IMR-90 (cell line): ENCODE measurements at regions not wholly inside any gene's neighbourhood (a gene's known extent, or its start where the extent isn't known, plus 50 kb on each side); places are given as distances from the start of the nearest gene placed in this dataset.
"Not testable (repeated sequence)": the region's sequence is repeated elsewhere in the genome, so short reads cannot be mapped to it uniquely, and the experiment has no call there.

Experiments used
- ATAC-seq: fragments of 200-7000 bp; cut with Tn5 transposase; 2 replicates; pipeline ENCODE4 v1.9.1; 2020; ENCODE audit warnings: low read depth, mild to moderate bottlenecking, moderate library complexity
- BruUV-seq: library from RNA; stranded (reverse); fragments of 400-500 nt; replicated peaks from 2 replicates; lab custom pipeline; 2021; lab: Mats Ljungman, UMichigan
- CTCF ChIA-PET: fragments of 300-600 bp; formaldehyde crosslinking; extraction: SDS; loops from one replicate; lab custom pipeline; 2021; ENCODE audit warnings: antibody characterized with exemption; lab: Yijun Ruan, JAX
- POLR2A ChIA-PET: fragments of 300-600 bp; sonication (Branson Sonifier 250); formaldehyde crosslinking; loops from one replicate; lab custom pipeline; 2022; ENCODE audit warnings: antibody characterized with exemption; ENCODE audit not compliant: unreplicated experiment; lab: Charles Lee
- DNase-seq: peaks from one replicate; pipeline ENCODE4 v3.0.0; 2013
- H2AFZ ChIP-seq: replicated peaks from 2 replicates; pipeline ENCODE3; 2013; ENCODE audit warnings: low read length, mild to moderate bottlenecking; ENCODE audit not compliant: poor library complexity
- H2AK5ac ChIP-seq: 2 replicates; pipeline ENCODE4 v1.6.1; 2013; ENCODE audit warnings: low read depth, low read length, inconsistent platforms
- H2AK9ac ChIP-seq: replicated peaks from 2 replicates; pipeline ENCODE3; 2013; ENCODE audit warnings: mild to moderate bottlenecking, low read depth, low read length, moderate library complexity; ENCODE audit not compliant: poor library complexity
- H2BK120ac ChIP-seq: 2 replicates; pipeline ENCODE4 v1.6.1; 2013; ENCODE audit warnings: low read depth, low read length, inconsistent platforms
- H2BK15ac ChIP-seq: 3 replicates; pipeline ENCODE4 v1.6.1; 2013; ENCODE audit warnings: low read depth, low read length, inconsistent platforms
- H2BK20ac ChIP-seq: 2 replicates; pipeline ENCODE4 v1.6.1; 2013; ENCODE audit warnings: low read depth, mild to moderate bottlenecking, inconsistent platforms, low read length, moderate library complexity
- H2BK5ac ChIP-seq: 2 replicates; pipeline ENCODE4 v1.6.1; 2013; ENCODE audit warnings: mild to moderate bottlenecking, low read depth, low read length, inconsistent platforms; ENCODE audit not compliant: poor library complexity, severe bottlenecking
- H3K14ac ChIP-seq: replicated peaks from 2 replicates; pipeline ENCODE4 v1.6.1; 2013; ENCODE audit warnings: low read depth, low read length, inconsistent platforms
- H3K18ac ChIP-seq: 2 replicates; pipeline ENCODE4 v1.6.1; 2013; ENCODE audit warnings: low read depth, low read length, control low read depth
- H3K23ac ChIP-seq: 2 replicates; pipeline ENCODE4 v1.6.1; 2013; ENCODE audit warnings: low read depth, low read length, inconsistent platforms
- H3K27ac ChIP-seq: 2 replicates; pipeline ENCODE4 v1.5.1; 2013; ENCODE audit warnings: mild to moderate bottlenecking, control low read depth, low read length; ENCODE audit not compliant: insufficient read depth
- H3K27me3 ChIP-seq: 2 replicates; pipeline ENCODE4 v1.6.1; 2013; ENCODE audit warnings: low read length; ENCODE audit not compliant: control insufficient read depth, insufficient read depth
- H3K36me3 ChIP-seq: 2 replicates; pipeline ENCODE4 v1.6.1; 2013; ENCODE audit warnings: low read length, mixed read lengths; ENCODE audit not compliant: control insufficient read depth, insufficient read depth
- H3K4ac ChIP-seq: 2 replicates; pipeline ENCODE4 v1.6.1; 2013; ENCODE audit warnings: low read depth, low read length, inconsistent platforms
- H3K4me1 ChIP-seq: 2 replicates; pipeline ENCODE4 v1.6.1; 2013; ENCODE audit warnings: low read length, mixed read lengths; ENCODE audit not compliant: control insufficient read depth, insufficient read depth
- H3K4me2 ChIP-seq: 2 replicates; pipeline ENCODE4 v1.6.1; 2013; ENCODE audit warnings: low read depth, mild to moderate bottlenecking, control low read depth, low read length, moderate library complexity
- H3K4me3 ChIP-seq: 2 replicates; pipeline ENCODE4 v1.5.1; 2013; ENCODE audit warnings: low read depth, mild to moderate bottlenecking, control low read depth, low read length, moderate library complexity; ENCODE audit not compliant: insufficient read depth
- H3K56ac ChIP-seq: 2 replicates; pipeline ENCODE4 v1.6.1; 2013; ENCODE audit warnings: low read length, inconsistent platforms; ENCODE audit not compliant: insufficient read depth; ENCODE audit errors: extremely low read depth
- H3K79me1 ChIP-seq, 2 experiments: 2 replicates each; pipeline ENCODE4 v1.6.1; 2013; ENCODE audit warnings: low read length in 2 of 2, inconsistent platforms in 1 of 2, low read depth in 1 of 2
- H3K9ac ChIP-seq: 2 replicates; pipeline ENCODE4 v1.6.1; 2013; ENCODE audit warnings: low read depth, low read length, control low read depth
- H3K9me1 ChIP-seq: 2 replicates; pipeline ENCODE4 v1.6.1; 2013; ENCODE audit warnings: low read length, inconsistent platforms; ENCODE audit not compliant: insufficient read depth
- H3K9me3 ChIP-seq: 2 replicates; pipeline ENCODE4 v1.6.1; 2013; ENCODE audit warnings: low read length; ENCODE audit not compliant: control insufficient read depth, insufficient read depth
- H4K20me1 ChIP-seq: 2 replicates; pipeline ENCODE4 v1.6.1; 2013; ENCODE audit warnings: low read length, inconsistent platforms; ENCODE audit not compliant: insufficient read depth
- H4K5ac ChIP-seq: 2 replicates; pipeline ENCODE4 v1.6.1; 2013; ENCODE audit warnings: mild to moderate bottlenecking, low read depth, low read length, control low read depth
- H4K8ac ChIP-seq, 2 experiments: 2 replicates each; pipeline ENCODE4 v1.6.1; 2013; ENCODE audit warnings: low read depth in 2 of 2, low read length in 2 of 2, control low read depth in 1 of 2, inconsistent platforms in 1 of 2
- H4K91ac ChIP-seq: 2 replicates; pipeline ENCODE4 v1.6.1; 2013; ENCODE audit warnings: low read depth, low read length, inconsistent platforms; ENCODE audit not compliant: insufficient read depth
- WGBS, 2 experiments: methylation state at CpG; one replicate each; pipeline versions ENCODE4 v1.1.5 to v1.1.7; 2013; ENCODE audit warnings: missing lambda C conversion rate in 2 of 2; ENCODE audit not compliant: insufficient read length in 1 of 2; ENCODE audit errors: extremely low coverage in 2 of 2; 5-methylcytosine and 5-hydroxymethylcytosine counted together
- dilution Hi-C: fragments of 300-500 bp; cut with HindIII; formaldehyde crosslinking; loops from one replicate; pipeline ENCODE4 v1.14.3; 2018; ENCODE audit warnings: low sequenced_read_pairs; ENCODE audit not compliant: unreplicated experiment
- in situ Hi-C: fragments of 300-500 bp; cut with MboI; formaldehyde crosslinking; loops from 3 replicates; pipeline ENCODE4 v1.14.3; 2019; ENCODE audit warnings: low sequenced_read_pairs, inconsistent platforms, mixed read lengths
- intact Hi-C: fragments of 100-400 bp; cut with micrococcal nuclease; formaldehyde crosslinking; loops from 2 replicates; pipeline ENCODE4 v1.10.0; 2022

- H3K56ac ChIP-seq, H3K4me2 ChIP-seq, DNase-seq, H3K23ac ChIP-seq, H2BK5ac ChIP-seq, H4K8ac ChIP-seq, H3K27ac ChIP-seq, dilution Hi-C loops, H4K91ac ChIP-seq, H3K9me3 ChIP-seq, CTCF ChIA-PET, H2BK120ac ChIP-seq, H3K36me3 ChIP-seq, in situ Hi-C loops, BruUV-seq, H2AK9ac ChIP-seq, H3K9me1 ChIP-seq, intact Hi-C loops, H3K18ac ChIP-seq, H2AFZ ChIP-seq, H4K20me1 ChIP-seq, H2BK20ac ChIP-seq, H2BK15ac ChIP-seq, H3K27me3 ChIP-seq, ATAC-seq, H3K4ac ChIP-seq, H3K4me3 ChIP-seq, H4K5ac ChIP-seq, POLR2A ChIA-PET, H3K9ac ChIP-seq, H3K4me1 ChIP-seq, H2AK5ac ChIP-seq, H3K14ac ChIP-seq, H3K79me1 ChIP-seq: not testable (repeated sequence)
- no CpG with 5 or more reads among the region's 11 CpGs for WGBS, 2 experiments
These were observed 1363.1 kb downstream of the HACE1 start for GRCh38 chr6:103496588-103496987.
